ENCODE measurements at regions not wholly inside any gene's neighbourhood (a gene's known extent, or its start where the extent isn't known, plus 50 kb on each side); places are given as distances from the start of the nearest gene placed in this dataset.

- peak overlapping the region; percentile 97 for H3K27ac Mint-ChIP-seq (ENCODE audit: unreplicated experiment)
Observed at GRCh38 chr6:80640176-80640575, 533.7 kb downstream of the BCKDHB start.

GRCh38 chr6:80639181-80639629 lies 532.7 kb downstream of the BCKDHB start:
- CTCF ChIA-PET = no interaction called here
- peaks cover 42% of the 10 kb centered on the region for H3K4me1 Mint-ChIP-seq (ENCODE audit: low read depth, unreplicated experiment)
- H3K27ac Mint-ChIP-seq (ENCODE audit: unreplicated experiment) = peak overlapping the region; percentile 97
- intact Hi-C loops (cut with micrococcal nuclease; ENCODE audit: unreplicated experiment) = loop anchor here (2.0 kb wide), 1 partner anchor 20 kb away; no protein-coding TSS in a partner anchor
- TSS peak; percentile 99 for BruUV-seq (replicated peaks)
- H3K36me3 Mint-ChIP-seq (ENCODE audit: insufficient read depth, unreplicated experiment) = peaks cover 6% of the 10 kb centered on the region
- H3K27me3 Mint-ChIP-seq (ENCODE audit: unreplicated experiment) = no peaks in the 10 kb centered on the region
- no peak for DNase-seq
- TF ChIP-seq CTCF (IDR thresholded peaks at IDR 0.05; ENCODE audit: unreplicated experiment) = no peak
- peak overlapping the region; percentile 28 for H3K4me3 Mint-ChIP-seq (ENCODE audit: low read depth, unreplicated experiment)
- peaks cover 6% of the 10 kb centered on the region for H3K9me3 Mint-ChIP-seq (ENCODE audit: low read depth, unreplicated experiment)

More at GRCh38 chr6:80640176-80640575, 533.7 kb downstream of the BCKDHB start:
- BruUV-seq (replicated peaks) = no TSS peak
- Mint-ChIP-seq H3K4me1 (ENCODE audit: low read depth, unreplicated experiment) (peaks cover 42% of the 10 kb centered on the region), H3K4me3 (ENCODE audit: low read depth, unreplicated experiment) (no peak overlapping the region), H3K36me3 (ENCODE audit: insufficient read depth, unreplicated experiment) (peaks cover 6% of the 10 kb centered on the region), H3K9me3 (ENCODE audit: low read depth, unreplicated experiment) (peaks cover 6% of the 10 kb centered on the region), H3K27me3 (ENCODE audit: unreplicated experiment) (no peaks in the 10 kb centered on the region)
- CTCF ChIA-PET = no interaction called here
- no peak for DNase-seq
- no peak for TF ChIP-seq CTCF (IDR thresholded peaks at IDR 0.05; ENCODE audit: unreplicated experiment)
- intact Hi-C loops (cut with micrococcal nuclease; ENCODE audit: unreplicated experiment) = no loop called here

GRCh38 chr6:80638213-80639055 lies 532.0 kb downstream of the BCKDHB start:
- H3K9me3 Mint-ChIP-seq (ENCODE audit: low read depth, unreplicated experiment) = peaks cover 6% of the 10 kb centered on the region

DNA sequence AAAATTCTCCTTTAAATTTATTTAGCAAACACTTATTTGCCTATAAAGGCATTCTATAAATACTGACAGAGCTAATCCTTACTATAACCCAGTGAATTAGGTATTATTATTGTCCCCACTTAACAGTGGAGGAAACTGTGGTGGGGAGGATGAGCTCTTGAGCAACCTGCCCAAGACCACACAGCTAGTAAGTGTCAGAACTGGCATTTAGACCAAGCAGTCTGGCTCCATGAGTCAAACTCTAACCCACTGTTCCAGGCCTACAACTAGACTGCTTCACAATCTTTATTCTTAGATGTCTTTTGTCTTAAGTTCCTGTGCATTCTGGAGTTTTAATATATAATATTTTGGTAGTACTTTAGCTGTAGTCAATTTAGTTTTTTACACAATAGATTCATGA lies 530.8 kb downstream of the BCKDHB start:
- intact Hi-C loops (cut with micrococcal nuclease; ENCODE audit: unreplicated experiment) = no loop called here
- DNase-seq = no peak
- H3K36me3 Mint-ChIP-seq (ENCODE audit: insufficient read depth, unreplicated experiment) = peaks cover 6% of the 10 kb centered on the region
- CTCF ChIA-PET = no interaction called here
- BruUV-seq (replicated peaks) = no TSS peak
- no peak overlapping the region for H3K4me3 Mint-ChIP-seq (ENCODE audit: low read depth, unreplicated experiment)
- H3K27me3 Mint-ChIP-seq (ENCODE audit: unreplicated experiment) = no peaks in the 10 kb centered on the region
- peaks cover 31% of the 10 kb centered on the region for H3K4me1 Mint-ChIP-seq (ENCODE audit: low read depth, unreplicated experiment)
- H3K9me3 Mint-ChIP-seq (ENCODE audit: low read depth, unreplicated experiment) = peaks cover 6% of the 10 kb centered on the region
- H3K27ac Mint-ChIP-seq (ENCODE audit: unreplicated experiment) = no peak overlapping the region
- TF ChIP-seq CTCF (IDR thresholded peaks at IDR 0.05; ENCODE audit: unreplicated experiment) = no peak

More at GRCh38 chr6:80638213-80639055, 532.0 kb downstream of the BCKDHB start:
- no peaks in the 10 kb centered on the region for H3K27me3 Mint-ChIP-seq (ENCODE audit: unreplicated experiment)
- peak; percentile 79 for DNase-seq
- H3K36me3 Mint-ChIP-seq (ENCODE audit: insufficient read depth, unreplicated experiment) = peaks cover 6% of the 10 kb centered on the region
- BruUV-seq (replicated peaks) = TSS peak; percentile 92
- peak overlapping the region; percentile 97 for H3K27ac Mint-ChIP-seq (ENCODE audit: unreplicated experiment)
- CTCF ChIA-PET = no interaction called here
- H3K4me1 Mint-ChIP-seq (ENCODE audit: low read depth, unreplicated experiment) = peaks cover 39% of the 10 kb centered on the region
- intact Hi-C loops (cut with micrococcal nuclease; ENCODE audit: unreplicated experiment) = loop anchor here (2.0 kb wide), 1 partner anchor 20 kb away; no protein-coding TSS in a partner anchor
- TF ChIP-seq CTCF (IDR thresholded peaks at IDR 0.05; ENCODE audit: unreplicated experiment) = no peak
- H3K4me3 Mint-ChIP-seq (ENCODE audit: low read depth, unreplicated experiment) = peak overlapping the region; percentile 28

All from Calu3 (cell line).